HUES48 (cell line): ENCODE measurements at regions not wholly inside any gene's neighbourhood (a gene's known extent, or its start where the extent isn't known, plus 50 kb on each side); places are given as distances from the start of the nearest gene placed in this dataset.
"Not testable (repeated sequence)": the region's sequence is repeated elsewhere in the genome, so short reads cannot be mapped to it uniquely, and the experiment has no call there.

Experiments
- H3K27ac ChIP-seq: one replicate; pipeline ENCODE4 v1.7.0; 2013; ENCODE audit warnings: low read depth, low read length, inconsistent platforms
- H3K27me3 ChIP-seq: 2 replicates; pipeline ENCODE4 v1.6.1; 2013; ENCODE audit warnings: mild to moderate bottlenecking, low read length; ENCODE audit not compliant: control insufficient read depth, insufficient read depth
- H3K36me3 ChIP-seq: 2 replicates; pipeline ENCODE4 v1.6.1; 2013; ENCODE audit warnings: low read length; ENCODE audit not compliant: control insufficient read depth, insufficient read depth
- H3K4me1 ChIP-seq: 2 replicates; pipeline ENCODE4 v1.6.1; 2013; ENCODE audit warnings: mild to moderate bottlenecking, low read length; ENCODE audit not compliant: control insufficient read depth, insufficient read depth
- H3K4me3 ChIP-seq: 2 replicates; pipeline ENCODE4 v1.5.1; 2013; ENCODE audit warnings: mild to moderate bottlenecking, low read depth, low read length
- H3K9ac ChIP-seq: 2 replicates; pipeline ENCODE4 v1.6.1; 2013; ENCODE audit warnings: mild to moderate bottlenecking, low read depth, low read length, moderate library complexity
- H3K9me3 ChIP-seq: 2 replicates; pipeline ENCODE4 v1.6.1; 2013; ENCODE audit warnings: low read length; ENCODE audit not compliant: control insufficient read depth, insufficient read depth

GRCh38 chr15:58313810-58314592 lies 117.8 kb upstream of the LIPC start:
- Histone ChIP-seq H3K4me3 (no peak overlapping the region), H3K27ac (no peak overlapping the region), H3K27me3 (no peaks in the 10 kb centered on the region), H3K9ac (no peak overlapping the region), H3K9me3 (no peaks in the 10 kb centered on the region), H3K4me1 (no peaks in the 10 kb centered on the region), H3K36me3 (no peaks in the 10 kb centered on the region)

GRCh38 chr15:58314593-58315216 lies 117.1 kb upstream of the LIPC start:
- no peak overlapping the region for H3K27ac ChIP-seq
- no peak overlapping the region for H3K9ac ChIP-seq
- no peak overlapping the region for H3K4me3 ChIP-seq

GRCh38 chr15:58318517-58318916 lies 113.3 kb upstream of the LIPC start:
- H3K36me3 ChIP-seq, result no peaks in the 10 kb centered on the region

More at GRCh38 chr15:58314593-58315216, 117.1 kb upstream of the LIPC start:
- no peaks in the 10 kb centered on the region for H3K9me3 ChIP-seq
- no peaks in the 10 kb centered on the region for H3K4me1 ChIP-seq
- H3K27me3 ChIP-seq, result no peaks in the 10 kb centered on the region
- no peaks in the 10 kb centered on the region for H3K36me3 ChIP-seq

GRCh38 chr15:58321034-58321433 lies 110.8 kb upstream of the LIPC start:
- H3K36me3 ChIP-seq, result no peaks in the 10 kb centered on the region

More at GRCh38 chr15:58318517-58318916, 113.3 kb upstream of the LIPC start:
- Histone ChIP-seq H3K9ac (no peak overlapping the region), H3K9me3 (no peaks in the 10 kb centered on the region), H3K27ac (no peak overlapping the region), H3K27me3 (no peaks in the 10 kb centered on the region), H3K4me1 (no peaks in the 10 kb centered on the region), H3K4me3 (no peak overlapping the region)

GRCh38 chr15:58322253-58322652 lies 109.5 kb upstream of the LIPC start:
- Histone ChIP-seq H3K4me3 (no peak overlapping the region), H3K36me3 (no peaks in the 10 kb centered on the region), H3K9ac (no peak overlapping the region), H3K4me1 (no peaks in the 10 kb centered on the region), H3K27me3 (no peaks in the 10 kb centered on the region), H3K9me3 (no peaks in the 10 kb centered on the region), H3K27ac (no peak overlapping the region)

More at GRCh38 chr15:58321034-58321433, 110.8 kb upstream of the LIPC start:
- no peak overlapping the region for H3K4me3 ChIP-seq
- H3K9ac ChIP-seq, result no peak overlapping the region
- no peak overlapping the region for H3K27ac ChIP-seq
- H3K27me3 ChIP-seq, result no peaks in the 10 kb centered on the region
- H3K9me3 ChIP-seq, result no peaks in the 10 kb centered on the region
- H3K4me1 ChIP-seq, result no peaks in the 10 kb centered on the region

- H3K9ac ChIP-seq, H3K36me3 ChIP-seq, H3K27ac ChIP-seq, H3K4me1 ChIP-seq, H3K27me3 ChIP-seq, H3K9me3 ChIP-seq, H3K4me3 ChIP-seq: not testable (repeated sequence)
Measured at GRCh38 chr15:58323321-58323720, 108.5 kb upstream of the LIPC start.

GRCh38 chr15:58324533-58324932 lies 107.3 kb upstream of the LIPC start:
- no peak overlapping the region for H3K27ac ChIP-seq
- no peaks in the 10 kb centered on the region for H3K9me3 ChIP-seq
- H3K9ac ChIP-seq, result no peak overlapping the region
- H3K4me3 ChIP-seq, result no peak overlapping the region
- H3K4me1 ChIP-seq, result no peaks in the 10 kb centered on the region
- no peaks in the 10 kb centered on the region for H3K36me3 ChIP-seq
- H3K27me3 ChIP-seq, result no peaks in the 10 kb centered on the region

- H3K4me3 ChIP-seq, result no peak overlapping the region
- no peak overlapping the region for H3K27ac ChIP-seq
- no peaks in the 10 kb centered on the region for H3K9me3 ChIP-seq
- H3K36me3 ChIP-seq, result no peaks in the 10 kb centered on the region
- peaks cover 31% of the 10 kb centered on the region for H3K4me1 ChIP-seq
- no peak overlapping the region for H3K9ac ChIP-seq
- H3K27me3 ChIP-seq, result no peaks in the 10 kb centered on the region
Measured at GRCh38 chr15:58327958-58328357, 103.8 kb upstream of the LIPC start.

GRCh38 chr15:58329211-58329610 lies 102.6 kb upstream of the LIPC start:
- no peaks in the 10 kb centered on the region for H3K9me3 ChIP-seq
- no peak overlapping the region for H3K27ac ChIP-seq
- no peaks in the 10 kb centered on the region for H3K27me3 ChIP-seq
- no peaks in the 10 kb centered on the region for H3K36me3 ChIP-seq
- H3K4me3 ChIP-seq, result no peak overlapping the region
- peaks cover 31% of the 10 kb centered on the region for H3K4me1 ChIP-seq
- H3K9ac ChIP-seq, result no peak overlapping the region

- Histone ChIP-seq H3K27me3 (no peaks in the 10 kb centered on the region), H3K36me3 (no peaks in the 10 kb centered on the region), H3K4me3 (no peak overlapping the region), H3K9me3 (no peaks in the 10 kb centered on the region), H3K27ac (peak overlapping the region; percentile 56), H3K9ac (no peak overlapping the region), H3K4me1 (peaks cover 31% of the 10 kb centered on the region)
Measured at GRCh38 chr15:58329781-58330671, 101.8 kb upstream of the LIPC start.
